ENCODE measurements at regions not wholly inside any gene's neighbourhood (a gene's known extent, or its start where the extent isn't known, plus 50 kb on each side); places are given as distances from the start of the nearest gene placed in this dataset.
"Not testable (repeated sequence)": the region's sequence is repeated elsewhere in the genome, so short reads cannot be mapped to it uniquely, and the experiment has no call there.

- CTCF ChIA-PET: no interaction called here
- no peaks in the 10 kb centered on the region for H3K27me3 Mint-ChIP-seq
Measured at GRCh38 chr2:139427164-139427563, 647.0 kb upstream of the NXPH2 start.

GRCh38 chr2:139424101-139424500, 643.9 kb upstream of the NXPH2 start:
- no peaks in the 10 kb centered on the region for H3K27me3 Mint-ChIP-seq
- peaks cover 16% of the 10 kb centered on the region for H3K9me3 Mint-ChIP-seq
- H3K27ac Mint-ChIP-seq: no peak overlapping the region
- CTCF ChIA-PET: no interaction called here
- intact Hi-C loops (cut with micrococcal nuclease): no loop called here
- TF ChIP-seq CTCF (IDR thresholded peaks at IDR 0.05): no peak
- DNase-seq (no peak), ATAC-seq (ENCODE audit: low read depth) (no peak)
- no peaks in the 10 kb centered on the region for H3K36me3 Mint-ChIP-seq (ENCODE audit: low read depth)
- H3K4me1 Mint-ChIP-seq: no peaks in the 10 kb centered on the region
- H3K4me3 Mint-ChIP-seq: no peak overlapping the region
- POLR2A ChIA-PET: no interaction called here

More at GRCh38 chr2:139427164-139427563, 647.0 kb upstream of the NXPH2 start:
- intact Hi-C loops (cut with micrococcal nuclease): no loop called here
- no peak for TF ChIP-seq CTCF (IDR thresholded peaks at IDR 0.05)
- Mint-ChIP-seq H3K4me1 (no peaks in the 10 kb centered on the region), H3K4me3 (no peak overlapping the region), H3K27ac (no peak overlapping the region), H3K36me3 (ENCODE audit: low read depth) (no peaks in the 10 kb centered on the region), H3K9me3 (peaks cover 12% of the 10 kb centered on the region)
- POLR2A ChIA-PET: no interaction called here
- ATAC-seq (ENCODE audit: low read depth): no peak
- no peak for DNase-seq

- no peaks in the 10 kb centered on the region for H3K36me3 Mint-ChIP-seq (ENCODE audit: low read depth)
- H3K4me1 Mint-ChIP-seq: no peaks in the 10 kb centered on the region
- intact Hi-C loops (cut with micrococcal nuclease): no loop called here
- peaks cover 6% of the 10 kb centered on the region for H3K9me3 Mint-ChIP-seq
- TF ChIP-seq CTCF (IDR thresholded peaks at IDR 0.05): no peak
- CTCF ChIA-PET: no interaction called here
- ATAC-seq (ENCODE audit: low read depth) (no peak), DNase-seq (no peak)
- H3K4me3 Mint-ChIP-seq: no peak overlapping the region
- POLR2A ChIA-PET: no interaction called here
- H3K27ac Mint-ChIP-seq: no peak overlapping the region
- H3K27me3 Mint-ChIP-seq: no peaks in the 10 kb centered on the region
Measured at GRCh38 chr2:139411236-139411635, 631.0 kb upstream of the NXPH2 start.

GRCh38 chr2:139410833-139411174, 630.6 kb upstream of the NXPH2 start:
- CTCF ChIA-PET, H3K4me3 Mint-ChIP-seq: not testable (repeated sequence)

GRCh38 chr2:139410147-139410832, 630.1 kb upstream of the NXPH2 start:
- POLR2A ChIA-PET; H3K36me3 Mint-ChIP-seq (ENCODE audit: low read depth); DNase-seq; H3K27me3 Mint-ChIP-seq; H3K4me3 Mint-ChIP-seq; H3K4me1 Mint-ChIP-seq; H3K9me3 Mint-ChIP-seq; H3K27ac Mint-ChIP-seq; CTCF ChIA-PET; intact Hi-C loops (cut with micrococcal nuclease); ATAC-seq (ENCODE audit: low read depth): not testable (repeated sequence)

More at GRCh38 chr2:139410833-139411174, 630.6 kb upstream of the NXPH2 start:
- DNase-seq; H3K36me3 Mint-ChIP-seq (ENCODE audit: low read depth); H3K9me3 Mint-ChIP-seq; H3K27me3 Mint-ChIP-seq; ATAC-seq (ENCODE audit: low read depth); H3K27ac Mint-ChIP-seq; H3K4me1 Mint-ChIP-seq; POLR2A ChIA-PET; intact Hi-C loops (cut with micrococcal nuclease): not testable (repeated sequence)

- H3K27ac Mint-ChIP-seq: no peak overlapping the region
- no peak for TF ChIP-seq CTCF (IDR thresholded peaks at IDR 0.05)
- H3K36me3 Mint-ChIP-seq (ENCODE audit: low read depth): no peaks in the 10 kb centered on the region
- H3K9me3 Mint-ChIP-seq: peaks cover 2% of the 10 kb centered on the region
- H3K27me3 Mint-ChIP-seq: no peaks in the 10 kb centered on the region
- DNase-seq: no peak
- ChIA-PET CTCF (no interaction called here), POLR2A (no interaction called here)
- H3K4me3 Mint-ChIP-seq: no peak overlapping the region
- intact Hi-C loops (cut with micrococcal nuclease): no loop called here
- no peaks in the 10 kb centered on the region for H3K4me1 Mint-ChIP-seq
- ATAC-seq (ENCODE audit: low read depth): no peak
Measured at GRCh38 chr2:139409212-139409611, 629.0 kb upstream of the NXPH2 start.

Data from activated B cell treated with CpG ODN at 0.5 μM for 24 hours (primary cell).